Activated CD4-positive, alpha-beta T cell treated with anti-CD3 and anti-CD28 coated beads, Interleukin-2, Interleukin-4, amounts not matched to agents 100 ng/mL and 50 ng/mL, durations not matched to agents 16 hours and 8 hours (primary cell): ENCODE measurements at regions not wholly inside any gene's neighbourhood (a gene's known extent, or its start where the extent isn't known, plus 50 kb on each side); places are given as distances from the start of the nearest gene placed in this dataset.
"Not testable (repeated sequence)": the region's sequence is repeated elsewhere in the genome, so short reads cannot be mapped to it uniquely, and the experiment has no call there.

Experiments
- DNase-seq: peaks from one replicate; pipeline ENCODE4 v3.0.0-alpha.2; 2020; ENCODE audit warnings: low spot score

GRCh38 chrX:123085311-123085940 is 98.7 kb upstream of the GRIA3 start:
- no peak for DNase-seq

GRCh38 chrX:123086768-123087167 is 97.3 kb upstream of the GRIA3 start:
- no peak for DNase-seq

GRCh38 chrX:123087326-123087725 is 96.8 kb upstream of the GRIA3 start:
- DNase-seq = no peak

GRCh38 chrX:123088331-123088730 is 95.7 kb upstream of the GRIA3 start:
- DNase-seq = no peak

GRCh38 chrX:123088930-123089329 is 95.1 kb upstream of the GRIA3 start:
- no peak for DNase-seq

- no peak for DNase-seq
Observed at GRCh38 chrX:123093792-123094191, 90.3 kb upstream of the GRIA3 start.

- no peak for DNase-seq
Observed at GRCh38 chrX:123108513-123109427, 75.3 kb upstream of the GRIA3 start.

- DNase-seq = no peak
Observed at GRCh38 chrX:123121241-123121640, 62.8 kb upstream of the GRIA3 start.

GRCh38 chrX:123129805-123130204 is 54.3 kb upstream of the GRIA3 start:
- DNase-seq = not testable (repeated sequence)
